WTC11 (cell line): ENCODE measurements at regions not wholly inside any gene's neighbourhood (a gene's known extent, or its start where the extent isn't known, plus 50 kb on each side); places are given as distances from the start of the nearest gene placed in this dataset.

ENCODE experiments used
- ATAC-seq: fragments of 200-7000 bp; cut with Tn5 transposase; 2 replicates; pipeline ENCODE4 v1.10.0; 2021; ENCODE audit warnings: mild to moderate bottlenecking, moderate library complexity
- CTCF ChIA-PET: fragments of 300-600 bp; sonication (Branson Sonifier 250); formaldehyde crosslinking; loops from one replicate; lab custom pipeline; 2021; ENCODE audit warnings: antibody characterized with exemption; lab: Charles Lee
- POLR2A ChIA-PET: fragments of 350-600 bp; sonication (Branson Sonifier 250); formaldehyde crosslinking; loops from one replicate; lab custom pipeline; 2021; ENCODE audit warnings: antibody characterized with exemption; lab: Charles Lee
- DNase-seq: peaks from one replicate; pipeline ENCODE4 v3.0.0; 2021; ENCODE audit warnings: low spot score
- H3K27ac Mint-ChIP-seq: 2 replicates; pipeline ENCODE4 v1.8.0; 2021; ENCODE audit warnings: mixed read lengths
- H3K27me3 Mint-ChIP-seq: 2 replicates; pipeline ENCODE4 v1.8.0; 2021; ENCODE audit warnings: low read depth, mild to moderate bottlenecking, moderate library complexity, mixed read lengths
- H3K36me3 Mint-ChIP-seq: 2 replicates; pipeline ENCODE4 v1.8.0; 2021; ENCODE audit warnings: mixed read lengths
- H3K4me1 Mint-ChIP-seq: 2 replicates; pipeline ENCODE4 v1.8.0; 2022; ENCODE audit warnings: mixed read lengths
- H3K4me3 Mint-ChIP-seq: 2 replicates; pipeline ENCODE4 v1.8.0; 2021; ENCODE audit warnings: mild to moderate bottlenecking, moderate library complexity, mixed read lengths
- H3K9me3 Mint-ChIP-seq: 2 replicates; pipeline ENCODE4 v1.8.0; 2021; ENCODE audit warnings: mixed read lengths
- ATF3 ChIP-seq: sonication (generic); formaldehyde crosslinking; conservative IDR thresholded peaks from 2 replicates; pipeline ENCODE4 v1.8.1; 2022; ENCODE audit warnings: mild to moderate bottlenecking, missing genetic modification reagents
- CREB1 ChIP-seq: sonication (generic); formaldehyde crosslinking; IDR thresholded peaks from 2 replicates; pipeline ENCODE4 v1.8.0; 2023; ENCODE audit warnings: mild to moderate bottlenecking, missing genetic modification reagents
- E2F4 ChIP-seq: sonication (generic); formaldehyde crosslinking; IDR thresholded peaks from 2 replicates; pipeline ENCODE4 v1.8.1; 2022; ENCODE audit warnings: low read depth, mild to moderate bottlenecking, moderate library complexity, missing genetic modification reagents, borderline replicate concordance
- FOXJ3 ChIP-seq: sonication (generic); formaldehyde crosslinking; IDR thresholded peaks from 2 replicates; pipeline ENCODE4 v1.9.0; 2021; ENCODE audit warnings: missing genetic modification reagents, mild to moderate bottlenecking, borderline replicate concordance
- FOXK1 ChIP-seq: sonication (generic); formaldehyde crosslinking; IDR thresholded peaks from 2 replicates; pipeline ENCODE4 v1.8.0; 2022; ENCODE audit warnings: mild to moderate bottlenecking, moderate library complexity, missing genetic modification reagents
- GTF2I ChIP-seq: fragments of 250-450 bp; sonication (Bioruptor Pico); conservative IDR thresholded peaks from 2 replicates; pipeline ENCODE4 v1.4.0; 2021; ENCODE audit warnings: mild to moderate bottlenecking
- IRF1 ChIP-seq: sonication (generic); formaldehyde crosslinking; IDR thresholded peaks from 2 replicates; pipeline ENCODE4 v1.8.0; 2023; ENCODE audit warnings: missing genetic modification reagents
- KAT7 ChIP-seq: sonication (generic); formaldehyde crosslinking; IDR thresholded peaks from 2 replicates; pipeline ENCODE4 v1.8.1; 2023; ENCODE audit warnings: missing genetic modification reagents, mild to moderate bottlenecking, borderline replicate concordance
- NFYB ChIP-seq: sonication (generic); formaldehyde crosslinking; conservative IDR thresholded peaks from 2 replicates; pipeline ENCODE4 v1.8.0; 2022; ENCODE audit warnings: low read depth, missing genetic modification reagents
- NR1H2 ChIP-seq: sonication (generic); formaldehyde crosslinking; IDR thresholded peaks from 2 replicates; pipeline ENCODE4 v1.9.0; 2021; ENCODE audit warnings: mild to moderate bottlenecking, moderate library complexity, missing genetic modification reagents
- TEAD4 ChIP-seq: sonication (generic); formaldehyde crosslinking; IDR thresholded peaks from 2 replicates; pipeline ENCODE4 v1.8.0; 2022; ENCODE audit warnings: mild to moderate bottlenecking, missing genetic modification reagents
- ZBTB21 ChIP-seq: sonication (generic); formaldehyde crosslinking; IDR thresholded peaks from 2 replicates; pipeline ENCODE4 v1.8.1; 2023; ENCODE audit warnings: mild to moderate bottlenecking, missing genetic modification reagents, borderline replicate concordance
- ZMAT4 ChIP-seq: fragments of 250-450 bp; sonication (Bioruptor Pico); IDR thresholded peaks from 2 replicates; pipeline ENCODE4 v1.9.0; 2021; ENCODE audit warnings: mild to moderate bottlenecking
- ZNF423 ChIP-seq: fragments of 250-450 bp; sonication (Bioruptor Pico); IDR thresholded peaks from 2 replicates; pipeline ENCODE4 v2.1.2; 2022; ENCODE audit warnings: mild to moderate bottlenecking, moderate library complexity
- ZSCAN18 ChIP-seq: fragments of 250-450 bp; sonication (Bioruptor Pico); IDR thresholded peaks from 2 replicates; pipeline ENCODE4 v2.1.2; 2022; ENCODE audit warnings: mild to moderate bottlenecking, moderate library complexity
- TF ChIP-seq, protein P1 (sequence below): fragments of 250-450 bp; sonication (Bioruptor Pico); IDR thresholded peaks from 2 replicates; pipeline ENCODE4 v1.9.0; 2021; ENCODE audit warnings: mild to moderate bottlenecking
- TF ChIP-seq, protein P2 (sequence below): sonication (generic); formaldehyde crosslinking; IDR thresholded peaks from 2 replicates; pipeline ENCODE4 v1.8.1; 2023; ENCODE audit warnings: mild to moderate bottlenecking, missing genetic modification reagents, moderate library complexity
- TF ChIP-seq, protein P3 (sequence below): sonication (generic); formaldehyde crosslinking; IDR thresholded peaks from 2 replicates; pipeline ENCODE4 v1.8.1; 2023; ENCODE audit warnings: mild to moderate bottlenecking, missing genetic modification reagents
- TF ChIP-seq, protein P4 (sequence below): sonication (generic); formaldehyde crosslinking; IDR thresholded peaks from 2 replicates; pipeline ENCODE4 v1.8.0; 2022; ENCODE audit warnings: mild to moderate bottlenecking, missing genetic modification reagents

- TF ChIP-seq, protein P1, sequence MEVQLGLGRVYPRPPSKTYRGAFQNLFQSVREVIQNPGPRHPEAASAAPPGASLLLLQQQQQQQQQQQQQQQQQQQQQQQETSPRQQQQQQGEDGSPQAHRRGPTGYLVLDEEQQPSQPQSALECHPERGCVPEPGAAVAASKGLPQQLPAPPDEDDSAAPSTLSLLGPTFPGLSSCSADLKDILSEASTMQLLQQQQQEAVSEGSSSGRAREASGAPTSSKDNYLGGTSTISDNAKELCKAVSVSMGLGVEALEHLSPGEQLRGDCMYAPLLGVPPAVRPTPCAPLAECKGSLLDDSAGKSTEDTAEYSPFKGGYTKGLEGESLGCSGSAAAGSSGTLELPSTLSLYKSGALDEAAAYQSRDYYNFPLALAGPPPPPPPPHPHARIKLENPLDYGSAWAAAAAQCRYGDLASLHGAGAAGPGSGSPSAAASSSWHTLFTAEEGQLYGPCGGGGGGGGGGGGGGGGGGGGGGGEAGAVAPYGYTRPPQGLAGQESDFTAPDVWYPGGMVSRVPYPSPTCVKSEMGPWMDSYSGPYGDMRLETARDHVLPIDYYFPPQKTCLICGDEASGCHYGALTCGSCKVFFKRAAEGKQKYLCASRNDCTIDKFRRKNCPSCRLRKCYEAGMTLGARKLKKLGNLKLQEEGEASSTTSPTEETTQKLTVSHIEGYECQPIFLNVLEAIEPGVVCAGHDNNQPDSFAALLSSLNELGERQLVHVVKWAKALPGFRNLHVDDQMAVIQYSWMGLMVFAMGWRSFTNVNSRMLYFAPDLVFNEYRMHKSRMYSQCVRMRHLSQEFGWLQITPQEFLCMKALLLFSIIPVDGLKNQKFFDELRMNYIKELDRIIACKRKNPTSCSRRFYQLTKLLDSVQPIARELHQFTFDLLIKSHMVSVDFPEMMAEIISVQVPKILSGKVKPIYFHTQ (CRISPR knock-in tag) = no peak
Observed at GRCh38 chr6:4644996-4645395, 131.2 kb upstream of the CDYL start (continued).

DNA sequence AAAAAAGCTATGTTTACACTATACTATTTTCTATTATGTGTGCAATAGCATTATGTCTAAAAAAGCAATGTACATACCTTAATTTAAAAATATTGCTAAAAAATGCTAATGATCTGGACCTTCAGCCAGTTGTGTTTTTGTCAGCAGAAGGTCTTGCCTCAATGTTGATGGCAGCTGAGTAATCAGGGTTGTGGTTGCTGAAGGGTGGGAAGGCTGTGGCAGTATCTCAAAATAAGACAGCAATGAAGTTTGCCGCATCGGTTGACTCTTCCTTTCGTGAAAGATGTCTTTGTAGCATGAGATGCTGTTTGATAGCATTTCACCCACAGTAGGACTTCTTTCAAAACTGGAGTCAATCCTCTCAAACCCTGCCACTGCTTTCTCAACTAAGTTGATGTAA, 134.7 kb upstream of the CDYL start:
- peaks cover 28% of the 10 kb centered on the region for H3K4me1 Mint-ChIP-seq
- peaks cover 3% of the 10 kb centered on the region; the same call in 1 of the 2 replicates for H3K36me3 Mint-ChIP-seq
- peaks cover 30% of the 10 kb centered on the region for H3K9me3 Mint-ChIP-seq
- DNase-seq (no peak), ATAC-seq (no peak)
- ChIA-PET CTCF (no interaction called here), POLR2A (no interaction called here)
- no peak overlapping the region for H3K4me3 Mint-ChIP-seq
- H3K27me3 Mint-ChIP-seq = peaks cover under 1% of the 10 kb centered on the region; the same call in 1 of the 2 replicates
- H3K27ac Mint-ChIP-seq = no peak overlapping the region
- TF ChIP-seq, protein P1 (CRISPR knock-in tag) = no peak
- no peak for TF ChIP-seq ATF3 (CRISPR knock-in tag)
- TF ChIP-seq FOXK1 (CRISPR knock-in tag) = no peak
- no peak for TF ChIP-seq IRF1
- TF ChIP-seq ZNF423 (CRISPR knock-in tag) = no peak
- TF ChIP-seq GTF2I = no peak
- TF ChIP-seq KAT7 (CRISPR knock-in tag) = no peak
- no peak for TF ChIP-seq CREB1 (CRISPR knock-in tag)
- no peak for TF ChIP-seq E2F4 (CRISPR knock-in tag)
- no peak for TF ChIP-seq ZBTB21 (CRISPR knock-in tag)
- no peak for TF ChIP-seq FOXJ3 (CRISPR knock-in tag)

DNA sequence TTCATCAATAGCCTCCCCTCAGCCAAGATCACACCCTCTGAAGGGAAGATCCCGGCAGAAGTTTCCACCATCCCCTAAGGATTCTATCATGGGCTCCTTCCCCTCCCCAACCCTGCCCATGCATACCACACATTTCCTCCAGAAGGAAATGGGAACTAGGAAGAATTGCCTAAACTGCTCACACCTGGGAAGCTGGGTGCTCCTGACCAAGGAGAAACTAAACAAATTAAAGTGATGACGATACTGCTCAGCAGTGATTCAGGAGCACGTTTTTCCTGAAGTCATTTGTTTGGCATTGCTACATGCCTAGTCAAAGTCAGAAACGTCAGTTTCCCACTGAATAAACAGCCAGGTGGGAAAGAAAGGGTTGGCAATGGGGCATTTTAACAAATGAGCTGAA, 136.1 kb upstream of the CDYL start:
- ChIA-PET CTCF (no interaction called here), POLR2A (no interaction called here)
- Mint-ChIP-seq H3K36me3 (peaks cover 3% of the 10 kb centered on the region; the same call in 1 of the 2 replicates), H3K27ac (peak overlapping the region; percentile 73; the same call in 1 of the 2 replicates), H3K4me3 (no peak overlapping the region), H3K27me3 (no peaks in the 10 kb centered on the region), H3K4me1 (peaks cover 25% of the 10 kb centered on the region), H3K9me3 (peaks cover 30% of the 10 kb centered on the region)
- ATAC-seq (peak; percentile 56), DNase-seq (no peak)
- TF ChIP-seq ZMAT4 (CRISPR knock-in tag) = no peak
- TF ChIP-seq, protein P2, sequence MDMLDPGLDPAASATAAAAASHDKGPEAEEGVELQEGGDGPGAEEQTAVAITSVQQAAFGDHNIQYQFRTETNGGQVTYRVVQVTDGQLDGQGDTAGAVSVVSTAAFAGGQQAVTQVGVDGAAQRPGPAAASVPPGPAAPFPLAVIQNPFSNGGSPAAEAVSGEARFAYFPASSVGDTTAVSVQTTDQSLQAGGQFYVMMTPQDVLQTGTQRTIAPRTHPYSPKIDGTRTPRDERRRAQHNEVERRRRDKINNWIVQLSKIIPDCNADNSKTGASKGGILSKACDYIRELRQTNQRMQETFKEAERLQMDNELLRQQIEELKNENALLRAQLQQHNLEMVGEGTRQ = no peak
- TF ChIP-seq TEAD4 (CRISPR knock-in tag) = no peak
- TF ChIP-seq, protein P3, sequence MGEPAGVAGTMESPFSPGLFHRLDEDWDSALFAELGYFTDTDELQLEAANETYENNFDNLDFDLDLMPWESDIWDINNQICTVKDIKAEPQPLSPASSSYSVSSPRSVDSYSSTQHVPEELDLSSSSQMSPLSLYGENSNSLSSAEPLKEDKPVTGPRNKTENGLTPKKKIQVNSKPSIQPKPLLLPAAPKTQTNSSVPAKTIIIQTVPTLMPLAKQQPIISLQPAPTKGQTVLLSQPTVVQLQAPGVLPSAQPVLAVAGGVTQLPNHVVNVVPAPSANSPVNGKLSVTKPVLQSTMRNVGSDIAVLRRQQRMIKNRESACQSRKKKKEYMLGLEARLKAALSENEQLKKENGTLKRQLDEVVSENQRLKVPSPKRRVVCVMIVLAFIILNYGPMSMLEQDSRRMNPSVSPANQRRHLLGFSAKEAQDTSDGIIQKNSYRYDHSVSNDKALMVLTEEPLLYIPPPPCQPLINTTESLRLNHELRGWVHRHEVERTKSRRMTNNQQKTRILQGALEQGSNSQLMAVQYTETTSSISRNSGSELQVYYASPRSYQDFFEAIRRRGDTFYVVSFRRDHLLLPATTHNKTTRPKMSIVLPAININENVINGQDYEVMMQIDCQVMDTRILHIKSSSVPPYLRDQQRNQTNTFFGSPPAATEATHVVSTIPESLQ (CRISPR knock-in tag) = no peak
- no peak for TF ChIP-seq NFYB (CRISPR knock-in tag)
- no peak for TF ChIP-seq GTF2I
- TF ChIP-seq, protein P4, sequence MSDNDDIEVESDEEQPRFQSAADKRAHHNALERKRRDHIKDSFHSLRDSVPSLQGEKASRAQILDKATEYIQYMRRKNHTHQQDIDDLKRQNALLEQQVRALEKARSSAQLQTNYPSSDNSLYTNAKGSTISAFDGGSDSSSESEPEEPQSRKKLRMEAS (CRISPR knock-in tag) = no peak
- TF ChIP-seq NR1H2 (CRISPR knock-in tag) = no peak
- TF ChIP-seq ZSCAN18 (CRISPR knock-in tag) = no peak
